Inflammatory macrophage treated with lipopolysaccharide for 1 hour (primary cell): ENCODE measurements at regions not wholly inside any gene's neighbourhood (a gene's known extent, or its start where the extent isn't known, plus 50 kb on each side); places are given as distances from the start of the nearest gene placed in this dataset.

Source experiments
- DNase-seq, 2 donors: peaks; one replicate each; pipeline ENCODE4 v3.0.0-alpha.2; 2020 to 2022

- DNase-seq = no peak
Observed at GRCh38 chr22:44386386-44387035, 73.8 kb upstream of the SHISAL1 start.

DNA sequence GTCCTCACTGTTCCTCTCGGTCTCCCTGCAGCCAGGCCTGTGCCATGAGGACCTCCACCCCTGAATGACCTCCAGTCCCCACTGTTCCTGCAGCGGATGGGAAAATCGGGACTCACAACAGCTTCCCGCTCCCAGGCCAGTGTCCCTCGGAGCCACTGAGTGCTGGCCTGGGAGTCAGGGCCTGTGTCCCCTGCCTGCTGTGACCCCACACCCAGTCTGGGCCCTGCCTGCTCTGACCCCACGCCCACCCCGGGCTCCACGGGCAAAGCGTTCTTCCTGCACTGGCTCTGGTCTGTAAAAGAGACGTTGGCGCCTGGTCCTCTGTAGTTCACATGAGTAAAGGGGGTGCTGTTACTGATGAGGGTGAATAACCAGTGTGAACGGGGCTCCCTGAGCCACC, 73.0 kb upstream of the SHISAL1 start:
- no peak for DNase-seq

GRCh38 chr22:44385296-44385610, 72.5 kb upstream of the SHISAL1 start:
- no peak for DNase-seq

DNA sequence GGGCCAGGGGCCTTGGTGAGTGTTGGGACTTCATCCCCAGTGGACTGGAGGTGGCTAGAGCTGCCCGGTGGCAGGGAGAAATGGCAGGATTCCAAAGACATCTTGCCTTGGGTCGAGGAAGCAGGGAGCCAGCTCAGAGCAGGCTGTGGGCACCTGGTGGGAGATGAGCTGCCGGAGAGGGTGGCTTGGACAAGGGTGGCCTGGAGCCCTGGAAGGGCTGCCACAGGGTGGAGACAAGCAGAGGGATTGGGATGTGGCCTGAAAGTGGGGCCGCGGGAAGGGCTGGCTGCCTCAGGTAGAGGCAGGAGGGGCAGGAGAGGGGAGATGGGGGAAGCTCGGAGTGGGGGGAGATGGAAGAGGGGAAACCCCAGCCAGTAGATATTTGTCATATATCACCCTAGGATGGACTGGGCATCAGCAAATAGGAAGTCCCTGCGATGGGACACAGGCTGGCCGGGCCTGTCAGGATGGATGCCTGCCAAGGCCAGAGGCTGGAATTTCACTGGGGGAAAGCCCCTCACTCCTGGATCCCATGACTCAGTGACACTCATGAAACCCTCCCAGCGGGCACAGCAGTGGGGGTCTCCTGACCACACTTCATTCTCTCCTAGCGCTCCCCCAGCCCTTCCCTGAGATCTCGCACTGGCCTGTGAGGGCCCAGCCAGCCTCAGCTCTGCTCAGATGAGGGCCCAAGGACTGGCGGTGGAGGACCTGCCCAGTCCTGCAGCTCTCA, 72.0 kb upstream of the SHISAL1 start:
- DNase-seq = no peak

- no peak for DNase-seq
Observed at GRCh38 chr22:44383652-44384562, 71.2 kb upstream of the SHISAL1 start.

- DNase-seq = no peak
Observed at GRCh38 chr22:44383064-44383575, 70.4 kb upstream of the SHISAL1 start.

DNA sequence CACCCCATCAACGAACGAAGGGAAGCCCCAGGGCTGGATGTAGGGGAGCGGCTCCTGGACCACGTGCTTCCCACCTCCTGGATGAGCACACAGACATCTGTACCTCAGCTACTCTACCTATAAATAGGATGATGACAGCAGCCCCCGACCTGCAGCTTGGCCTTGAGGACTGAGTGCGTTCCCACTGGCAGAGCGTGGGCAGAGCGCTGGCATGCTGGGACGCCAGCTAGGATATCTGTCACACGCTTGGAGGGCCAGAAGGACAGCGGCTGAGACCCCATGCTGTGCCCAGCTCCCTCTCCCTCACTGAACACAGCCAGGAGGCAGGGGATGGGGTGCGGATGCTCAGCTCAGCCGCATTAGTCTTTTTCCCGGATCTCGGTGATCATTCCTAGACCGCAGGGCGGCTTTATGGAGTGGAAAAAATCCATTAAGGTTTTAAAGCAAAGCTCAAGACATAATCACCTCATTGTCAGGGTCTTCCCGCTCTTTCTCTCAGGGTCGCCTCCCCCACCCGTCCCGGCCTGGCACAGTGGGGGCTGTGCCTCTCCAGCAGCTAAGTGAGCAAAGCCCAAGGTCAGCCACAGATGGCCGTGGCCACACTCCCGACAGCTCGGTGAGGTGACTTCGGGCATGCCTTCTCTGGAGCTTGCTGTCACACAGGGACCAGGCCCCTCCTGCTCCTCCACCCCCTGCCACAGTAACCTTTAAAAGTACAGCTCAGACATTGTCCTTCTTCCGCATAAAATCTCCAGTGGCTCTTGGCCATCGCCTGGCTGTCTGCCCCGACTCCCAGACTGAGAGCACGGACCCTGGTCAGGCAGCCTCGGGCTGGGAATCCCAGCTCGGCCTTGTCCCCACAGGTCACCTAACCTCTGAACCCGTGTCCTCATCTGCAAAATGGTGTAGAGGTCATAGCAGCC, 69.6 kb upstream of the SHISAL1 start:
- DNase-seq = no peak

- no peak for DNase-seq
Observed at GRCh38 chr22:44381761-44382115, 69.0 kb upstream of the SHISAL1 start.

GRCh38 chr22:44380756-44381486, 68.2 kb upstream of the SHISAL1 start:
- no peak for DNase-seq

DNA sequence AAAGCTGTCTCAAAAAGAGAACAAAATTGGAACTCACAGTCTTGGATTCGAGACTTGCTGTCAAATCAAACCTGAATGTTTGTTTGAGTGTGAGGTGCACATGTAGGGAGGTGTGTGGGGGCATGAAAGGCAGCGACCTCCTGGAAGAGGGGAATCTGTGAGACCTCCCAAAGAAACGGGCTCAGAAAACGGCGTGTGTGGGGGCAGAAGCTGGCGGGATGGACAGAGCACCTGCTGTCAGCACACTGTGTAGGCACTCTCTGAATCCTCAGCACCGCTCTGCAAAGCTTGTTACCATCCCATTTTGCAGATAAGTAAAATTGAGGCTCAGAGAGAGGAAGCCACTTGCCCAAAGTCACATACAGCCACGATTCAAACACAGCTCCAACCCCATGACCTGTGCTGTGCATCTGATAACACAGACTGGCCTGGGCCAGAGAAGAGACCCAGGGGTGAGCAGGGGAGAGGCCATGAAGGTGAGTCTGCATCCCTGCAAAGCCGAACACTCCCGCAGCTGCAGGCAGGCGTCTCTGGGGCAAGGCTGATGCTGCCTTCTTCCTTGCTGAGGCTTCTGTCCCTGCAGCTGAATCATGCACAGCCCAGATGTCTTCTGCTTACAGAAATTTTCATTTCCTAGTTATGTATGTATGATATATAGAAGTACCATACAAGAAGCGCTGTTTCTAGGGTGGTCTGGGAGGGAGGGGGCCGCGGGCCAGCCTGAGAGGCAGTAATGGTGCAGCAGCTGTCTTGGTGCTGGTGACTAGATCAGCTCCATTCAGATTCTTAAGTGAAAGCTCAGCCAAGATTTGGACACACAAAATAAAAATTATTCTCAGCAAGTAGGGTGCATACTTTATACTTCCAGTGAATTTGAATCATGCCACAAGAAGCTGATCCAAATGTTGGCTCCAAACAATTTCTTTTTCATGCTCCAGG, 67.3 kb upstream of the SHISAL1 start:
- DNase-seq = no peak

DNA sequence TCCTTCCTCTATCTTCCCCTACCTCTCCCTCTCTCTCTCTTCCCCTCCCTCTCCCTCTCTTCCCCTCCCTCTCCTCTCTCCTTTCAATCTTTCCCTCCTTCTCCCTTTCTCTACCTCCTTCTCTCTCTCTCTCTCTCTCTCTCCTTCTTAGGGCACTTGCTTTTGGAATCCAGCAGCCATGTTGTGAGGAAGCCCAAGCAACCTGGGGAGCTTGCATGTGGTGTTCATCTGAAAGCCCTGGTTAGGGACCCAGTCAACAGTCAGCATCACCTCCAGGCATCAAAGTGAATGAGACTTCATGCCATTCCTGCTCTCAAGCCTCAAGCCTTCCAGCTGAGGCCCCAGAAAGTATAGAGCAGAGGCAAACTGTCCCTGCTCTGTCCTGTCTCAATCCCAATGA, 65.6 kb upstream of the SHISAL1 start:
- DNase-seq = no peak

GRCh38 chr22:44375451-44375850, 62.7 kb upstream of the SHISAL1 start:
- DNase-seq = no peak

DNA sequence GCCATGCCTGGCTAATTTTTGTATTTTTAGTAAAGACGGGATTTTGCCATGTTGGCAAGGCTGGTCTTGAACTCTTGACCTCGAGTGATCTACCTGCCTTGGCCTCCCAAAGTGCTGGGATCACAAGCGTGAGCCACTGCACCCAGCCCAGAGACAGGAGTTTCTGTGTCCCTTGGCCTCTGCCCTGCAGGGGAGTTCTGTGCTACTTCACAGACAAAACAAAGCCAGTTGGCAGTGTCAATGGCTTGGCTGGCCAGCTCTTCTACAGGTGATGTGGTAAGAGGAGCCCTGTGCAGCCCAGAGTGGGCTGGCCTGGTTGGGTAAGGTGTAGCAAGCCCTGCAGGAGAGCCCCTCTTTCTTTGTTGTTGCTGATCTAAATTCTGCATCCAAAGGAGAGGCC, 60.5 kb upstream of the SHISAL1 start:
- no peak for DNase-seq

DNA sequence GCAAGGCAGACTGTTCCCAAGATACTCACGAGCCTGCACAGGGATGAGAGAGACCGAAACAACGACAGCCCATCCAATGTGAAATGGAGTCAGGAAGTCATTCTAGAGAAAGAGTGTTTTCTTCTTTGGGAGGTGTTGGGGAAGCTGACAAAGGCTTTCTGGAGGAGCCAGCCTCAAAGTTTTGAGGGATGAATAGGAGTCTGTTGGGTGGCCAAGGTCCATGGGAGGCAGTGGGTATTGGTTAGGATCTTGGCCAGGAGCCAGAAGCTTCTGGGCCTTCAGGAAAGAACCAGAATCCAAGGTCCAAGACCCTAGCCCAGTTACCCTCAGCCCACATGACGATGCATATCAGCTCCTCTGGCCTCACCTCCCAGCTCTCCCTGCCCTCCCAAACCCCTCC, 59.9 kb upstream of the SHISAL1 start:
- DNase-seq = no peak

- DNase-seq = no peak
Observed at GRCh38 chr22:44371741-44372525, 59.2 kb upstream of the SHISAL1 start.

DNA sequence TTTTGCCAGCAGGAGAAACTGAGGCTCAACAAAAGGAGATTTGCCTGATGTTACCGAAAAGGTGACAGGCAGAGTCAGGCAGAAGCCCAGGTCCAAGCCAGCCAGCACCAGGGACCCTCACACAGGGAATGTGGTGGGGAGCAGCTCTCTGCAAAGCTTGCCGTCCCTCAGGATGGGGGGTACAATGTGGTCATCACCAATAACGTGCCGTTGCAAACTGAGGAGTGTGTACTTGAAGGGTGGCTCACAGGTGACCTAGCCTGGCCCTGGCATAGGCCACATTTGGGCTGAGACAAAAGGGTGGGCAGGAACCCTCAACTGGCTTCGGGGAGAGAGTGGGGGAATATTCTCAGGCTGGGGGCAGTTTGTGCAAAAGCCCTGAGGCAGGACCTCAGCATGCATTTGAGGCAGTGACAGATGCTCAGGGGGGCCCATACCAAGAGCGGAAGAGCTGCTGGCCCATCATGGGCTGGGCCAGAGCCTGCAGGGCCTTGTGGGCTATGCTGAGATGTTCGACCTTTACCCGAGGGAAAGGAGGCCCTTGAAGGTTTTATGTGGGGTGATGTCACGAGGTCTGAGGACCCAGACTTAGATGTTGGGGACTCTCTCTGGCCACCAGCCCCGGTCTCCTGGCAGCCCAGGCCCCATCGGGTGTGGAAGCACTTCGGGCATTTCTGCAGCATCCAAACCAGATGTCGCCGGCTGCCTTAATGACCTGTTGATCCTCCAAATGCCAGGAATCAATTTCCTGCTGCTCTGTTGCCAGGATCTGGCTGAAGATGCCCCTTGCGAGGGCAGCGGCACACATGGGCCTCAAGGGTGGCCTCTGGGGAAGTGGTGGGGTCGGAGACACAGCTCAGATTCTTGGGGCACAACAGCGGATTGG, 57.4 kb upstream of the SHISAL1 start:
- no peak for DNase-seq

GRCh38 chr22:44369293-44369661, 56.5 kb upstream of the SHISAL1 start:
- no peak for DNase-seq

- no peak for DNase-seq
Observed at GRCh38 chr22:44368611-44369292, 56.0 kb upstream of the SHISAL1 start.
